GM04503 (cell line): ENCODE measurements at regions not wholly inside any gene's neighbourhood (a gene's known extent, or its start where the extent isn't known, plus 50 kb on each side); places are given as distances from the start of the nearest gene placed in this dataset.
A peak's percentile ranks its signal among the peaks of the same experiment; 100 is the strongest.

Source experiments
- DNase-seq: peaks from one replicate; pipeline ENCODE4 v3.0.0-alpha.2; 2012; ENCODE audit warnings: low read depth

- no peak for DNase-seq
These were observed 167.1 kb downstream of the DUSP6 start for GRCh38 chr12:89185181-89185580.

GRCh38 chr12:89183985-89184435 is 168.3 kb downstream of the DUSP6 start:
- peak; percentile 52 for DNase-seq

GRCh38 chr12:89181271-89181920 is 170.9 kb downstream of the DUSP6 start:
- DNase-seq: peak; percentile 66

GRCh38 chr12:89180496-89180895 is 171.8 kb downstream of the DUSP6 start:
- no peak for DNase-seq

GRCh38 chr12:89179983-89180382 is 172.3 kb downstream of the DUSP6 start:
- DNase-seq: peak; percentile 52

- DNase-seq: no peak
These were observed 173.1 kb downstream of the DUSP6 start for GRCh38 chr12:89179245-89179644.

- no peak for DNase-seq
These were observed 174.4 kb downstream of the DUSP6 start for GRCh38 chr12:89177802-89178395.

- no peak for DNase-seq
These were observed 175.6 kb downstream of the DUSP6 start for GRCh38 chr12:89176676-89177075.

- no peak for DNase-seq
These were observed 178.6 kb downstream of the DUSP6 start for GRCh38 chr12:89173678-89174077.

- no peak for DNase-seq
These were observed 179.2 kb downstream of the DUSP6 start for GRCh38 chr12:89173096-89173495.

GRCh38 chr12:89172224-89172623 is 180.1 kb downstream of the DUSP6 start:
- no peak for DNase-seq

- DNase-seq: no peak
These were observed 183.0 kb downstream of the DUSP6 start for GRCh38 chr12:89169321-89169720.

GRCh38 chr12:89167986-89168385 is 184.3 kb downstream of the DUSP6 start:
- no peak for DNase-seq

- peak; percentile 35 for DNase-seq
These were observed 185.8 kb downstream of the DUSP6 start for GRCh38 chr12:89166525-89166934.

- no peak for DNase-seq
These were observed 186.2 kb downstream of the DUSP6 start for GRCh38 chr12:89166121-89166520.

GRCh38 chr12:89165703-89166102 is 186.6 kb downstream of the DUSP6 start:
- DNase-seq: no peak

GRCh38 chr12:89163918-89164317 is 188.4 kb downstream of the DUSP6 start:
- DNase-seq: no peak

- peak; percentile 100 for DNase-seq
These were observed 189.6 kb downstream of the DUSP6 start for GRCh38 chr12:89162589-89163261.

GRCh38 chr12:89161557-89161956 is 190.7 kb downstream of the DUSP6 start:
- DNase-seq: no peak

GRCh38 chr12:89160716-89161123 is 191.6 kb downstream of the DUSP6 start:
- DNase-seq: peak; percentile 75

- DNase-seq: no peak
These were observed 194.9 kb downstream of the DUSP6 start for GRCh38 chr12:89157413-89157812.

- DNase-seq: peak; percentile 83
These were observed 195.4 kb downstream of the DUSP6 start for GRCh38 chr12:89156862-89157262.

- no peak for DNase-seq
These were observed 196.0 kb downstream of the DUSP6 start for GRCh38 chr12:89156340-89156739.
